H1 (cell line): ENCODE measurements at regions not wholly inside any gene's neighbourhood (a gene's known extent, or its start where the extent isn't known, plus 50 kb on each side); places are given as distances from the start of the nearest gene placed in this dataset.

Experiments used
- CTCF ChIA-PET: fragments of 300-600 bp; sonication (Branson Sonifier 250); formaldehyde crosslinking; loops from one replicate; lab custom pipeline; 2021; ENCODE audit not compliant: partially characterized antibody; lab: Charles Lee
- POLR2A ChIA-PET: fragments of 300-600 bp; sonication (Branson Sonifier 250); formaldehyde crosslinking; loops from one replicate; lab custom pipeline; 2021; ENCODE audit warnings: inconsistent platforms; ENCODE audit not compliant: partially characterized antibody; lab: Charles Lee
- DNase-seq, 2 experiments: peaks; one replicate each; pipeline versions ENCODE4 v3.0.0 to v3.0.0-alpha.2; 2010 to 2022; ENCODE audit warnings: low spot score in 2 of 2, low read depth in 1 of 2, mixed read lengths in 1 of 2
- FAIRE-seq: peaks from 2 replicates; lab custom pipeline; 2011; peaks lifted over from hg19 to GRCh38; lab: Jason Lieb, UNC
- H2AFZ ChIP-seq: 2 replicates; pipeline ENCODE4 v1.8.1; 2012; ENCODE audit warnings: low read length, inconsistent platforms
- H2AK5ac ChIP-seq: 2 replicates; pipeline ENCODE4 v1.6.1; 2013; ENCODE audit warnings: low read depth, low read length
- H2BK120ac ChIP-seq: replicated peaks from 2 replicates; pipeline ENCODE3; 2013; ENCODE audit warnings: low read depth, low read length, inconsistent platforms
- H2BK12ac ChIP-seq: 2 replicates; pipeline ENCODE4 v1.6.1; 2013; ENCODE audit warnings: low read depth, low read length
- H2BK15ac ChIP-seq: 2 replicates; pipeline ENCODE4 v1.6.1; 2013; ENCODE audit warnings: low read length
- H2BK20ac ChIP-seq: 2 replicates; pipeline ENCODE4 v1.6.1; 2013; ENCODE audit warnings: low read length
- H2BK5ac ChIP-seq: 2 replicates; pipeline ENCODE4 v1.6.1; 2013; ENCODE audit warnings: low read depth, low read length
- H3K14ac ChIP-seq: 2 replicates; pipeline ENCODE4 v1.6.1; 2013; ENCODE audit warnings: inconsistent platforms; ENCODE audit not compliant: insufficient read length
- H3K18ac ChIP-seq: 2 replicates; pipeline ENCODE4 v1.6.1; 2013; ENCODE audit warnings: low read length; ENCODE audit errors: extremely low read depth
- H3K23ac ChIP-seq: 2 replicates; pipeline ENCODE4 v1.6.1; 2013; ENCODE audit warnings: inconsistent platforms; ENCODE audit not compliant: insufficient read length
- H3K23me2 ChIP-seq: 2 replicates; pipeline ENCODE4 v1.6.1; 2013; ENCODE audit warnings: low read depth, low read length
- H3K27ac ChIP-seq: 2 replicates; pipeline ENCODE4 v1.6.1; 2011; ENCODE audit warnings: low read depth, low read length, inconsistent platforms
- H3K27me3 ChIP-seq, 4 experiments: replicated peaks in 1 of 4; 1 replicate in 1 of 4; 2 replicates in 3 of 4; pipeline versions ENCODE4 v1.6.1 to v1.8.1; 2011 to 2013; ENCODE audit warnings: low read length in 3 of 4, mild to moderate bottlenecking in 3 of 4, inconsistent platforms in 2 of 4, mixed read lengths in 2 of 4, moderate library complexity in 1 of 4; ENCODE audit not compliant: control insufficient read depth in 3 of 4, insufficient read depth in 3 of 4; ENCODE audit errors: extremely low read depth in 1 of 4
- H3K36me3 ChIP-seq, 4 experiments: 2 replicates each; pipeline versions ENCODE4 v1.6.1 to v1.8.1; 2011 to 2013; ENCODE audit warnings: mild to moderate bottlenecking in 4 of 4, low read length in 3 of 4, moderate library complexity in 2 of 4, control low read depth in 1 of 4, inconsistent platforms in 1 of 4; ENCODE audit not compliant: insufficient read depth in 4 of 4, control insufficient read depth in 2 of 4
- H3K4ac ChIP-seq: replicated peaks from 2 replicates; pipeline ENCODE3; 2013; ENCODE audit warnings: low read length, low read depth, mixed read lengths, inconsistent platforms; ENCODE audit not compliant: insufficient read length
- H3K4me1 ChIP-seq, 4 experiments: replicated peaks in 1 of 4; 1 replicate in 1 of 4; 2 replicates in 3 of 4; pipeline versions ENCODE4 v1.6.1 to v1.8.1; 2011 to 2013; ENCODE audit warnings: low read length in 3 of 4, inconsistent platforms in 2 of 4, mixed read lengths in 1 of 4; ENCODE audit not compliant: insufficient read depth in 4 of 4, control insufficient read depth in 3 of 4
- H3K4me2 ChIP-seq, 2 experiments: 2 replicates each; pipeline versions ENCODE4 v1.6.1 to v1.8.1; 2011 to 2013; ENCODE audit warnings: low read depth in 2 of 2, low read length in 2 of 2, control low read depth in 1 of 2, inconsistent platforms in 1 of 2, mild to moderate bottlenecking in 1 of 2; ENCODE audit not compliant: insufficient read depth in 1 of 2
- H3K4me3 ChIP-seq, 4 experiments: fragments of 200-600, 300-600 bp in 1 of 4; sonication (generic), shearing (Covaris generic), sonication (Bioruptor Twin) in 1 of 4; 2 replicates each; pipeline versions ENCODE4 v1.5.1 to v1.8.1; 2011 to 2016; ENCODE audit warnings: low read length in 4 of 4, low read depth in 3 of 4, control low read depth in 2 of 4, inconsistent platforms in 2 of 4, mild to moderate bottlenecking in 2 of 4, mixed read lengths in 1 of 4, moderate library complexity in 1 of 4; ENCODE audit not compliant: insufficient read depth in 2 of 4; ENCODE audit errors: extremely low read depth in 1 of 4
- H3K56ac ChIP-seq: replicated peaks from 2 replicates; pipeline ENCODE3; 2013; ENCODE audit warnings: low read depth, mild to moderate bottlenecking, mixed read lengths, low read length, inconsistent platforms; ENCODE audit not compliant: insufficient read length
- H3K79me1 ChIP-seq: 2 replicates; pipeline ENCODE4 v1.6.1; 2013; ENCODE audit warnings: low read depth, low read length, control low read depth
- H3K79me2 ChIP-seq, 2 experiments: 2 replicates each; pipeline versions ENCODE4 v1.6.1 to v1.8.1; 2012 to 2013; ENCODE audit warnings: low read length in 2 of 2, mild to moderate bottlenecking in 2 of 2, inconsistent platforms in 1 of 2; ENCODE audit not compliant: insufficient read depth in 2 of 2, control insufficient read depth in 1 of 2
- H3K9ac ChIP-seq, 4 experiments: replicated peaks in 1 of 4; 1 replicate in 1 of 4; 2 replicates in 3 of 4; pipeline versions ENCODE4 v1.6.1 to v1.8.1; 2011 to 2013; ENCODE audit warnings: low read depth in 3 of 4, low read length in 3 of 4, control low read depth in 2 of 4, mild to moderate bottlenecking in 2 of 4, moderate library complexity in 2 of 4, inconsistent platforms in 1 of 4; ENCODE audit errors: extremely low read depth in 1 of 4
- H3K9me3 ChIP-seq, 2 experiments: 2 replicates each; pipeline versions ENCODE4 v1.6.1 to v1.8.1; 2012 to 2013; ENCODE audit warnings: mild to moderate bottlenecking in 2 of 2, moderate library complexity in 2 of 2, control low read depth in 1 of 2, inconsistent platforms in 1 of 2, low read depth in 1 of 2, low read length in 1 of 2, mixed read lengths in 1 of 2; ENCODE audit not compliant: insufficient read depth in 2 of 2
- H4K20me1 ChIP-seq, 2 experiments: replicated peaks in 1 of 2; 2 replicates each; pipeline versions ENCODE3 to v1.8.1; 2011 to 2013; ENCODE audit warnings: inconsistent platforms in 2 of 2, low read length in 2 of 2, mild to moderate bottlenecking in 1 of 2; ENCODE audit not compliant: insufficient read depth in 2 of 2, control insufficient read depth in 1 of 2
- H4K5ac ChIP-seq: 2 replicates; pipeline ENCODE4 v1.6.1; 2013; ENCODE audit warnings: low read length, low read depth, mixed read lengths, inconsistent platforms; ENCODE audit not compliant: insufficient read length
- H4K8ac ChIP-seq: 2 replicates; pipeline ENCODE4 v1.8.0; 2013; ENCODE audit warnings: mild to moderate bottlenecking, moderate library complexity, low read length, inconsistent platforms; ENCODE audit not compliant: insufficient read depth; ENCODE audit errors: extremely low read depth
- H4K91ac ChIP-seq: replicated peaks from 2 replicates; pipeline ENCODE3; 2013; ENCODE audit warnings: low read length, mixed read lengths, inconsistent platforms; ENCODE audit not compliant: insufficient read length
- CHD7 ChIP-seq: fragments of 300-600 bp; sonication (generic); IDR thresholded peaks from 2 replicates; pipeline ENCODE4 v1.7.1; 2012; ENCODE audit warnings: low read length, moderate library complexity, mild to moderate bottlenecking, inconsistent platforms; ENCODE audit not compliant: insufficient replicate concordance
- WGBS, 2 experiments: shearing (Covaris generic) in 1 of 2; methylation state at CpG; one replicate each; pipeline versions ENCODE4 v1.1.6 to v1.1.7; 2013 to 2015; ENCODE audit warnings: low lambda C conversion rate in 2 of 2, mixed read lengths in 2 of 2, inconsistent platforms in 1 of 2, low coverage in 1 of 2, missing lambda C conversion rate in 1 of 2; ENCODE audit not compliant: insufficient replicate concordance in 2 of 2, insufficient coverage in 1 of 2, insufficient read length in 1 of 2; ENCODE audit errors: extremely low coverage in 1 of 2, missing lambda C conversion rate in 1 of 2; 5-methylcytosine and 5-hydroxymethylcytosine counted together

- Histone ChIP-seq H3K14ac (no peak overlapping the region), H3K4ac (no peak overlapping the region), H3K9ac (no peak overlapping the region), H3K27ac (no peak overlapping the region), H3K4me1 (peaks cover 0 to 7% (median 0%) of the 10 kb centered on the region in 4 experiments; a peak in 1 of 7 replicates), H3K36me3 (no peaks in the 10 kb centered on the region), H3K4me2 (no peak overlapping the region), H3K9me3 (peaks cover 6 to 10% of the 10 kb centered on the region in 2 experiments), H2BK120ac (no peak overlapping the region), H3K79me1 (no peaks in the 10 kb centered on the region), H4K20me1 (no peaks in the 10 kb centered on the region), H2BK5ac (no peak overlapping the region), H2BK15ac (no peak overlapping the region), H3K56ac (no peak overlapping the region), H3K23me2 (no peaks in the 10 kb centered on the region; the same call in 1 of the 2 replicates), H3K4me3 (no peak overlapping the region), H3K27me3 (no peaks in the 10 kb centered on the region), H3K18ac (no peak overlapping the region), H2BK20ac (no peak overlapping the region), H2BK12ac (no peak overlapping the region), H3K23ac (no peak overlapping the region), H2AK5ac (no peak overlapping the region), H4K5ac (no peak overlapping the region), H4K91ac (no peak overlapping the region), H4K8ac (no peak overlapping the region), H2AFZ (no peak overlapping the region), H3K79me2 (no peaks in the 10 kb centered on the region)
- no peak for DNase-seq
- 92% methylated on average over 9 of the region's 9 CpGs; no CpG with 5 or more reads in 1 of the 2 experiments for WGBS, 2 experiments
- no peak for TF ChIP-seq CHD7
- no peak for FAIRE-seq
- POLR2A ChIA-PET: no interaction called here
- CTCF ChIA-PET: no interaction called here
Measured at GRCh38 chr4:71634364-71634763, 149.5 kb downstream of the GC start.
